Upper lobe of right lung (tissue), 1 donor: ENCODE measurements at regions not wholly inside any gene's neighbourhood (a gene's known extent, or its start where the extent isn't known, plus 50 kb on each side); places are given as distances from the start of the nearest gene placed in this dataset.

Source experiments
- ATAC-seq: fragments of 200-7000 bp; cut with Tn5 transposase; one replicate; pipeline ENCODE4 v1.9.1; 2020; ENCODE audit warnings: mild to moderate bottlenecking, moderate library complexity
- DNase-seq: peaks from one replicate; pipeline ENCODE4 v3.0.0-alpha.2; 2020
- H3K27ac ChIP-seq: fragments of 200-600 bp; one replicate; pipeline ENCODE4 v1.8.0; 2022
- H3K27me3 ChIP-seq: fragments of 200-600 bp; one replicate; pipeline ENCODE4 v1.8.0; 2022; ENCODE audit warnings: mild to moderate bottlenecking
- H3K36me3 ChIP-seq: fragments of 200-600 bp; one replicate; pipeline ENCODE4 v1.8.0; 2022
- H3K4me1 ChIP-seq: fragments of 200-600 bp; one replicate; pipeline ENCODE4 v1.8.0; 2022
- H3K4me3 ChIP-seq: fragments of 200-600 bp; one replicate; pipeline ENCODE4 v1.8.0; 2022; ENCODE audit warnings: mild to moderate bottlenecking
- H3K9me3 ChIP-seq: fragments of 200-600 bp; one replicate; pipeline ENCODE4 v1.8.0; 2022
- CTCF ChIP-seq: fragments of 200-600 bp; IDR thresholded peaks from one replicate; pipeline ENCODE4 v1.8.0; 2022; ENCODE audit warnings: antibody characterized with exemption
- intact Hi-C: fragments of 100-400 bp; cut with DNase I; formaldehyde crosslinking; loops from one replicate; pipeline ENCODE4 v1.11.0; 2022
- donor health status: DM: no; HTN: yes; CAD: no; lungs with severe emphysema.

- ATAC-seq, result no peak
- intact Hi-C loops, result no loop called here
- Histone ChIP-seq H3K4me3 (no peak overlapping the region), H3K36me3 (no peaks in the 10 kb centered on the region), H3K27me3 (no peaks in the 10 kb centered on the region), H3K4me1 (no peaks in the 10 kb centered on the region), H3K27ac (no peak overlapping the region), H3K9me3 (no peaks in the 10 kb centered on the region)
- no peak for DNase-seq
- no peak for TF ChIP-seq CTCF
Observed at GRCh38 chr6:156219973-156220372, 557.2 kb upstream of the ARID1B start.

GRCh38 chr6:156205678-156206077, 571.5 kb upstream of the ARID1B start:
- DNase-seq (no peak), ATAC-seq (no peak)
- H3K27ac ChIP-seq, result no peak overlapping the region
- no peaks in the 10 kb centered on the region for H3K4me1 ChIP-seq
- intact Hi-C loops, result no loop called here
- no peaks in the 10 kb centered on the region for H3K36me3 ChIP-seq
- no peak for TF ChIP-seq CTCF
- H3K9me3 ChIP-seq, result peaks cover 7% of the 10 kb centered on the region
- H3K4me3 ChIP-seq, result no peak overlapping the region
- no peaks in the 10 kb centered on the region for H3K27me3 ChIP-seq

- H3K4me1 ChIP-seq, result no peaks in the 10 kb centered on the region
- TF ChIP-seq CTCF, result no peak
- H3K36me3 ChIP-seq, result no peaks in the 10 kb centered on the region
- H3K9me3 ChIP-seq, result no peaks in the 10 kb centered on the region
- H3K4me3 ChIP-seq, result no peak overlapping the region
- H3K27me3 ChIP-seq, result no peaks in the 10 kb centered on the region
- DNase-seq (no peak), ATAC-seq (no peak)
- intact Hi-C loops, result no loop called here
- no peak overlapping the region for H3K27ac ChIP-seq
Observed at GRCh38 chr6:156199182-156199581, 578.0 kb upstream of the ARID1B start.

- no peak for TF ChIP-seq CTCF
- intact Hi-C loops, result no loop called here
- H3K4me1 ChIP-seq, result no peaks in the 10 kb centered on the region
- no peak for DNase-seq
- ATAC-seq, result no peak
- H3K9me3 ChIP-seq, result no peaks in the 10 kb centered on the region
- H3K36me3 ChIP-seq, result no peaks in the 10 kb centered on the region
- no peaks in the 10 kb centered on the region for H3K27me3 ChIP-seq
- no peak overlapping the region for H3K27ac ChIP-seq
- H3K4me3 ChIP-seq, result no peak overlapping the region
Observed at GRCh38 chr6:156197513-156197912, 579.7 kb upstream of the ARID1B start.

- no peak for DNase-seq
- Histone ChIP-seq H3K4me3 (no peak overlapping the region), H3K4me1 (no peaks in the 10 kb centered on the region), H3K27ac (no peak overlapping the region), H3K36me3 (no peaks in the 10 kb centered on the region), H3K9me3 (no peaks in the 10 kb centered on the region), H3K27me3 (no peaks in the 10 kb centered on the region)
- intact Hi-C loops, result no loop called here
- ATAC-seq, result no peak
- no peak for TF ChIP-seq CTCF
Observed at GRCh38 chr6:156194981-156195380, 582.2 kb upstream of the ARID1B start.

GRCh38 chr6:156193381-156193780, 583.8 kb upstream of the ARID1B start:
- no peak for TF ChIP-seq CTCF
- ATAC-seq (no peak), DNase-seq (no peak)
- Histone ChIP-seq H3K4me3 (no peak overlapping the region), H3K9me3 (no peaks in the 10 kb centered on the region), H3K36me3 (no peaks in the 10 kb centered on the region), H3K27me3 (no peaks in the 10 kb centered on the region), H3K4me1 (no peaks in the 10 kb centered on the region), H3K27ac (no peak overlapping the region)
- intact Hi-C loops, result no loop called here
